ENCODE measurements at regions not wholly inside any gene's neighbourhood (a gene's known extent, or its start where the extent isn't known, plus 50 kb on each side); places are given as distances from the start of the nearest gene placed in this dataset.
"Not testable (repeated sequence)": the region's sequence is repeated elsewhere in the genome, so short reads cannot be mapped to it uniquely, and the experiment has no call there.

- H3K79me2 ChIP-seq (ENCODE audit: low read length): no peaks in the 10 kb centered on the region
- TF ChIP-seq EZH2 (optimal IDR thresholded peaks at IDR 0.05; ENCODE audit: low read depth, low read length) (no peak), EZH2phosphoT487 (IDR thresholded peaks at IDR 0.05; ENCODE audit: low read length) (no peak)
- TF ChIP-seq, protein P1, sequence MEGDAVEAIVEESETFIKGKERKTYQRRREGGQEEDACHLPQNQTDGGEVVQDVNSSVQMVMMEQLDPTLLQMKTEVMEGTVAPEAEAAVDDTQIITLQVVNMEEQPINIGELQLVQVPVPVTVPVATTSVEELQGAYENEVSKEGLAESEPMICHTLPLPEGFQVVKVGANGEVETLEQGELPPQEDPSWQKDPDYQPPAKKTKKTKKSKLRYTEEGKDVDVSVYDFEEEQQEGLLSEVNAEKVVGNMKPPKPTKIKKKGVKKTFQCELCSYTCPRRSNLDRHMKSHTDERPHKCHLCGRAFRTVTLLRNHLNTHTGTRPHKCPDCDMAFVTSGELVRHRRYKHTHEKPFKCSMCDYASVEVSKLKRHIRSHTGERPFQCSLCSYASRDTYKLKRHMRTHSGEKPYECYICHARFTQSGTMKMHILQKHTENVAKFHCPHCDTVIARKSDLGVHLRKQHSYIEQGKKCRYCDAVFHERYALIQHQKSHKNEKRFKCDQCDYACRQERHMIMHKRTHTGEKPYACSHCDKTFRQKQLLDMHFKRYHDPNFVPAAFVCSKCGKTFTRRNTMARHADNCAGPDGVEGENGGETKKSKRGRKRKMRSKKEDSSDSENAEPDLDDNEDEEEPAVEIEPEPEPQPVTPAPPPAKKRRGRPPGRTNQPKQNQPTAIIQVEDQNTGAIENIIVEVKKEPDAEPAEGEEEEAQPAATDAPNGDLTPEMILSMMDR (IDR thresholded peaks at IDR 0.05; ENCODE audit: low read length): no peak
- H3K4me2 ChIP-seq (ENCODE audit: low read depth, low read length): no peak overlapping the region
- H3K27ac ChIP-seq (ENCODE audit: low read length): no peak overlapping the region
- no peaks in the 10 kb centered on the region for H3K27me3 ChIP-seq (replicated peaks; ENCODE audit: insufficient read depth, low read length)
- DNase-seq: no peak
- no peak overlapping the region for H3K9ac ChIP-seq (ENCODE audit: low read length)
- no peaks in the 10 kb centered on the region for H3K36me3 ChIP-seq (replicated peaks; ENCODE audit: insufficient read depth, low read length)
- no peaks in the 10 kb centered on the region for H4K20me1 ChIP-seq (ENCODE audit: insufficient read depth, low read length)
- H3K9me3 ChIP-seq (replicated peaks; ENCODE audit: insufficient read depth, low read length): 0 out of 2 replicates have a peak, but pooled peaks cover 2% of the 10 kb centered on the region
- no peak overlapping the region for H3K4me3 ChIP-seq (ENCODE audit: low read length)
- H3K9me2 ChIP-seq (replicated peaks; ENCODE audit: insufficient read depth, low read length): no peaks in the 10 kb centered on the region
- no peaks in the 10 kb centered on the region for H3F3A ChIP-seq (ENCODE audit: insufficient read depth, low read length)
- no peak overlapping the region for H2AFZ ChIP-seq (ENCODE audit: low read length)
- no peaks in the 10 kb centered on the region for H3K4me1 ChIP-seq (ENCODE audit: low read length)
Measured at GRCh38 chr7:152543799-152544198, 108.0 kb upstream of the KMT2C start.

DNA sequence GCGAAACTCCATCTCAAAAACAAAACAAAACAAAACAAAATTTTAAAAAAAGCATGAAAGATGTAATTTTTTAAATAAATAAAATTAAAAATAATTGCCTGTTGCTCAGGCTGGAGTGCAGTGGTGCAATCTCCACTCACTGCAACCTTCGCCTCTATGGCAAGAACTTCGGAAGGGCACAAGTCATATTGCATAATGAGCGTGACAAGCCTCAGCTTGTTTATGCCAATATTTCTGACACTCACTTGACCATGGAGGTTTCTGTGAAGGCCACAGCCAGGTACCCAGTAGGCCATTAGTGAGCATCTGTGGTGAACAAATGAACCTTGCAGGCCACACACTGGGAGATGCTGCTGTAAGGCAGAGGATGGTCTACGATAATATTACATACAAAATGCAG lies 106.1 kb upstream of the KMT2C start:
- Histone ChIP-seq H3K36me3 (replicated peaks; ENCODE audit: insufficient read depth, low read length) (no peaks in the 10 kb centered on the region), H3K9ac (ENCODE audit: low read length) (no peak overlapping the region), H3K27me3 (replicated peaks; ENCODE audit: insufficient read depth, low read length) (no peaks in the 10 kb centered on the region), H3K9me2 (replicated peaks; ENCODE audit: insufficient read depth, low read length) (no peaks in the 10 kb centered on the region), H3K27ac (ENCODE audit: low read length) (no peak overlapping the region), H3K4me3 (ENCODE audit: low read length) (no peak overlapping the region), H3K4me2 (ENCODE audit: low read depth, low read length) (no peak overlapping the region), H4K20me1 (ENCODE audit: insufficient read depth, low read length) (no peaks in the 10 kb centered on the region), H3K79me2 (ENCODE audit: low read length) (no peaks in the 10 kb centered on the region), H3K4me1 (ENCODE audit: low read length) (no peaks in the 10 kb centered on the region), H2AFZ (ENCODE audit: low read length) (no peak overlapping the region), H3F3A (ENCODE audit: insufficient read depth, low read length) (no peaks in the 10 kb centered on the region), H3K9me3 (replicated peaks; ENCODE audit: insufficient read depth, low read length) (0 out of 2 replicates have a peak, but pooled peaks cover 2% of the 10 kb centered on the region)
- no peak for DNase-seq
- no peak for TF ChIP-seq EZH2 (optimal IDR thresholded peaks at IDR 0.05; ENCODE audit: low read depth, low read length)
- no peak for TF ChIP-seq EZH2phosphoT487 (IDR thresholded peaks at IDR 0.05; ENCODE audit: low read length)
- TF ChIP-seq, protein P1 (IDR thresholded peaks at IDR 0.05; ENCODE audit: low read length): no peak

DNA sequence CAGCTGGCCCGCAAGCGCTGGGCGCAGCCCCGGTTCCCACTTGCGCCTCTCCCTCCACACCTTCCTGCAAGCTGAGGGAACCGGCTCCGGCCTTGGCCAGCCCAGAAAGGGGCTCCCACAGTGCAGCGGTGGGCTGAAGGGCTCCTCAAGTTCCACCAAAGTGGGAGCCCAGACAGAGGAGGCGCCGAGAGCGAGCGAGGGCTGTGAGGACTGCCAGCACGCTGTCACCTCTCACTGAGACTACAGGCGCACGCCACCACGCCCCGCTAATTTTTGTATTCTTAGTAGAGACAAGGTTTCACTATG lies 103.3 kb upstream of the KMT2C start:
- not testable (repeated sequence) for H3K4me1 ChIP-seq (ENCODE audit: low read length); H3K36me3 ChIP-seq (replicated peaks; ENCODE audit: insufficient read depth, low read length); H3K4me2 ChIP-seq (ENCODE audit: low read depth, low read length); H3K9ac ChIP-seq (ENCODE audit: low read length); H3K9me2 ChIP-seq (replicated peaks; ENCODE audit: insufficient read depth, low read length); DNase-seq; H3K27me3 ChIP-seq (replicated peaks; ENCODE audit: insufficient read depth, low read length); H3K4me3 ChIP-seq (ENCODE audit: low read length); H3K79me2 ChIP-seq (ENCODE audit: low read length); H2AFZ ChIP-seq (ENCODE audit: low read length); H3K27ac ChIP-seq (ENCODE audit: low read length); H4K20me1 ChIP-seq (ENCODE audit: insufficient read depth, low read length); H3F3A ChIP-seq (ENCODE audit: insufficient read depth, low read length); H3K9me3 ChIP-seq (replicated peaks; ENCODE audit: insufficient read depth, low read length)

GRCh38 chr7:152538346-152539189 lies 102.8 kb upstream of the KMT2C start:
- not testable (repeated sequence) for H3K27ac ChIP-seq (ENCODE audit: low read length); H2AFZ ChIP-seq (ENCODE audit: low read length); H3K9me3 ChIP-seq (replicated peaks; ENCODE audit: insufficient read depth, low read length); DNase-seq; H3K79me2 ChIP-seq (ENCODE audit: low read length); H3F3A ChIP-seq (ENCODE audit: insufficient read depth, low read length); H3K4me2 ChIP-seq (ENCODE audit: low read depth, low read length); H3K27me3 ChIP-seq (replicated peaks; ENCODE audit: insufficient read depth, low read length); H3K4me3 ChIP-seq (ENCODE audit: low read length); H3K9me2 ChIP-seq (replicated peaks; ENCODE audit: insufficient read depth, low read length); H3K36me3 ChIP-seq (replicated peaks; ENCODE audit: insufficient read depth, low read length); H4K20me1 ChIP-seq (ENCODE audit: insufficient read depth, low read length); H3K4me1 ChIP-seq (ENCODE audit: low read length); H3K9ac ChIP-seq (ENCODE audit: low read length)

Data from MM.1S (cell line).